Right kidney (tissue), 1 donor: ENCODE measurements at regions not wholly inside any gene's neighbourhood (a gene's known extent, or its start where the extent isn't known, plus 50 kb on each side); places are given as distances from the start of the nearest gene placed in this dataset.

Experiments used
- DNase-seq: peaks from one replicate; pipeline ENCODE4 v3.0.0-alpha.2; 2016

- DNase-seq, result no peak
Measured at GRCh38 chr20:7523288-7523687, 417.0 kb downstream of the HAO1 start.

- DNase-seq, result no peak
Measured at GRCh38 chr20:7540018-7540417, 400.2 kb downstream of the HAO1 start.

GRCh38 chr20:7540923-7541322, 399.3 kb downstream of the HAO1 start:
- DNase-seq, result no peak

- DNase-seq, result no peak
Measured at GRCh38 chr20:7571101-7571500, 369.2 kb downstream of the HAO1 start.

GRCh38 chr20:7571521-7572055, 368.7 kb downstream of the HAO1 start:
- no peak for DNase-seq

GRCh38 chr20:7579888-7580287, 360.4 kb downstream of the HAO1 start:
- DNase-seq, result no peak

GRCh38 chr20:7585126-7585679, 355.1 kb downstream of the HAO1 start:
- no peak for DNase-seq

GRCh38 chr20:7586481-7586880, 353.8 kb downstream of the HAO1 start:
- no peak for DNase-seq

GRCh38 chr20:7589164-7589563, 351.1 kb downstream of the HAO1 start:
- DNase-seq, result no peak

GRCh38 chr20:7596541-7596940, 343.7 kb downstream of the HAO1 start:
- DNase-seq, result no peak

GRCh38 chr20:7601431-7601830, 338.8 kb downstream of the HAO1 start:
- DNase-seq, result no peak

- DNase-seq, result no peak
Measured at GRCh38 chr20:7606941-7607340, 333.3 kb downstream of the HAO1 start.

GRCh38 chr20:7608250-7608649, 332.0 kb downstream of the HAO1 start:
- no peak for DNase-seq

- no peak for DNase-seq
Measured at GRCh38 chr20:7609251-7609650, 331.0 kb downstream of the HAO1 start.

GRCh38 chr20:7610681-7611080, 329.6 kb downstream of the HAO1 start:
- no peak for DNase-seq

GRCh38 chr20:7617797-7618196, 322.5 kb downstream of the HAO1 start:
- no peak for DNase-seq

- no peak for DNase-seq
Measured at GRCh38 chr20:7622399-7622961, 317.8 kb downstream of the HAO1 start.

- no peak for DNase-seq
Measured at GRCh38 chr20:7624886-7625285, 315.4 kb downstream of the HAO1 start.

- DNase-seq, result peak; percentile 4
Measured at GRCh38 chr20:7627734-7628663, 312.3 kb downstream of the HAO1 start.

GRCh38 chr20:7629880-7630279, 310.4 kb downstream of the HAO1 start:
- DNase-seq, result no peak

GRCh38 chr20:7637184-7637583, 303.1 kb downstream of the HAO1 start:
- no peak for DNase-seq

- no peak for DNase-seq
Measured at GRCh38 chr20:7650086-7650879, 290.0 kb downstream of the HAO1 start.

GRCh38 chr20:7654231-7654630, 286.0 kb downstream of the HAO1 start:
- no peak for DNase-seq
